ENCODE measurements at regions not wholly inside any gene's neighbourhood (a gene's known extent, or its start where the extent isn't known, plus 50 kb on each side); places are given as distances from the start of the nearest gene placed in this dataset.

GRCh38 chr11:134555510-134555909, 143.5 kb upstream of the B3GAT1 start:
- no peak for DNase-seq (ENCODE audit: low read depth)

GRCh38 chr11:134554861-134555260, 142.8 kb upstream of the B3GAT1 start:
- no peak for DNase-seq (ENCODE audit: low read depth)

- no peak for DNase-seq (ENCODE audit: low read depth)
These were observed 142.1 kb upstream of the B3GAT1 start for GRCh38 chr11:134554106-134554505.

GRCh38 chr11:134552749-134553148, 140.7 kb upstream of the B3GAT1 start:
- no peak for DNase-seq (ENCODE audit: low read depth)

GRCh38 chr11:134545521-134545920, 133.5 kb upstream of the B3GAT1 start:
- DNase-seq (ENCODE audit: low read depth) = no peak

GRCh38 chr11:134544095-134544815, 132.2 kb upstream of the B3GAT1 start:
- no peak for DNase-seq (ENCODE audit: low read depth)

- DNase-seq (ENCODE audit: low read depth) = no peak
These were observed 131.6 kb upstream of the B3GAT1 start for GRCh38 chr11:134543645-134544044.

GRCh38 chr11:134543241-134543640, 131.2 kb upstream of the B3GAT1 start:
- DNase-seq (ENCODE audit: low read depth) = no peak

GRCh38 chr11:134542401-134543165, 130.5 kb upstream of the B3GAT1 start:
- no peak for DNase-seq (ENCODE audit: low read depth)

- no peak for DNase-seq (ENCODE audit: low read depth)
These were observed 129.9 kb upstream of the B3GAT1 start for GRCh38 chr11:134541951-134542350.

GRCh38 chr11:134541355-134541754, 129.3 kb upstream of the B3GAT1 start:
- DNase-seq (ENCODE audit: low read depth) = no peak

- DNase-seq (ENCODE audit: low read depth) = no peak
These were observed 127.2 kb upstream of the B3GAT1 start for GRCh38 chr11:134539285-134539684.

GRCh38 chr11:134538742-134539141, 126.7 kb upstream of the B3GAT1 start:
- no peak for DNase-seq (ENCODE audit: low read depth)

GRCh38 chr11:134537941-134538340, 125.9 kb upstream of the B3GAT1 start:
- DNase-seq (ENCODE audit: low read depth) = no peak

- DNase-seq (ENCODE audit: low read depth) = no peak
These were observed 125.3 kb upstream of the B3GAT1 start for GRCh38 chr11:134537296-134537695.

- no peak for DNase-seq (ENCODE audit: low read depth)
These were observed 124.6 kb upstream of the B3GAT1 start for GRCh38 chr11:134536677-134537076.

GRCh38 chr11:134536219-134536618, 124.2 kb upstream of the B3GAT1 start:
- DNase-seq (ENCODE audit: low read depth) = no peak

- no peak for DNase-seq (ENCODE audit: low read depth)
These were observed 123.3 kb upstream of the B3GAT1 start for GRCh38 chr11:134535029-134536025.

- DNase-seq (ENCODE audit: low read depth) = no peak
These were observed 121.5 kb upstream of the B3GAT1 start for GRCh38 chr11:134533511-134533910.

- no peak for DNase-seq (ENCODE audit: low read depth)
These were observed 120.9 kb upstream of the B3GAT1 start for GRCh38 chr11:134532921-134533421.

GRCh38 chr11:134532131-134532920, 120.3 kb upstream of the B3GAT1 start:
- no peak for DNase-seq (ENCODE audit: low read depth)

Measured in iris pigment epithelial cell (primary cell).